Endodermal cell (in vitro differentiated cells): ENCODE measurements at regions not wholly inside any gene's neighbourhood (a gene's known extent, or its start where the extent isn't known, plus 50 kb on each side); places are given as distances from the start of the nearest gene placed in this dataset.

Source experiments
- DNase-seq: peaks from one replicate; pipeline ENCODE4 v3.0.0-alpha.2; 2017
- H3K27ac ChIP-seq: 2 replicates; pipeline ENCODE4 v1.5.1; 2013; ENCODE audit warnings: mild to moderate bottlenecking, low read depth, low read length, moderate library complexity
- H3K27me3 ChIP-seq: 2 replicates; pipeline ENCODE4 v1.6.1; 2013; ENCODE audit warnings: mild to moderate bottlenecking, low read length, moderate library complexity; ENCODE audit not compliant: insufficient read depth, control insufficient read depth, poor library complexity, severe bottlenecking
- H3K36me3 ChIP-seq: 2 replicates; pipeline ENCODE4 v1.7.0; 2013; ENCODE audit warnings: mild to moderate bottlenecking, low read length, moderate library complexity; ENCODE audit not compliant: control insufficient read depth, insufficient read depth
- H3K4me1 ChIP-seq: one replicate; pipeline ENCODE4 v1.7.0; 2013; ENCODE audit warnings: low read length; ENCODE audit not compliant: control insufficient read depth, insufficient read depth
- H3K4me3 ChIP-seq: 2 replicates; pipeline ENCODE4 v1.5.1; 2013; ENCODE audit warnings: mild to moderate bottlenecking, low read length, moderate library complexity
- H3K9ac ChIP-seq: 2 replicates; pipeline ENCODE4 v1.6.1; 2013; ENCODE audit warnings: mild to moderate bottlenecking, low read length, moderate library complexity; ENCODE audit not compliant: poor library complexity, severe bottlenecking; ENCODE audit errors: extremely low read depth
- H3K9me3 ChIP-seq: 2 replicates; pipeline ENCODE4 v1.6.1; 2013; ENCODE audit warnings: mild to moderate bottlenecking, low read length, moderate library complexity; ENCODE audit not compliant: control insufficient read depth
- H3K27ac Mint-ChIP-seq: 2 replicates; pipeline ENCODE4 v1.8.0; 2020; ENCODE audit warnings: mixed read lengths
- H3K27me3 Mint-ChIP-seq: 2 replicates; pipeline ENCODE4 v1.8.0; 2021; ENCODE audit warnings: mild to moderate bottlenecking, mixed read lengths; ENCODE audit not compliant: insufficient read depth
- H3K36me3 Mint-ChIP-seq: 2 replicates; pipeline ENCODE4 v1.8.0; 2020; ENCODE audit warnings: low read depth, mixed read lengths
- H3K4me1 Mint-ChIP-seq: 2 replicates; pipeline ENCODE4 v1.8.0; 2020; ENCODE audit warnings: mixed read lengths
- H3K4me3 Mint-ChIP-seq: 2 replicates; pipeline ENCODE4 v1.8.0; 2020; ENCODE audit warnings: mild to moderate bottlenecking, moderate library complexity, mixed read lengths
- H3K9me3 Mint-ChIP-seq: 2 replicates; pipeline ENCODE4 v1.8.0; 2020; ENCODE audit warnings: mild to moderate bottlenecking, mixed read lengths
- WGBS, 2 experiments: methylation state at CpG; one replicate each; pipeline versions ENCODE4 v1.1.5 to v1.1.7; 2013; ENCODE audit warnings: missing lambda C conversion rate in 2 of 2, mixed read lengths in 1 of 2; ENCODE audit not compliant: insufficient coverage in 1 of 2, insufficient read length in 1 of 2; 5-methylcytosine and 5-hydroxymethylcytosine counted together
- TF ChIP-seq, protein P1 (sequence below): fragments of 200-600 bp; sonication (generic); conservative IDR thresholded peaks from 2 replicates; pipeline ENCODE4 v1.5.0; 2021; ENCODE audit warnings: antibody characterized with exemption, mild to moderate bottlenecking

DNA sequence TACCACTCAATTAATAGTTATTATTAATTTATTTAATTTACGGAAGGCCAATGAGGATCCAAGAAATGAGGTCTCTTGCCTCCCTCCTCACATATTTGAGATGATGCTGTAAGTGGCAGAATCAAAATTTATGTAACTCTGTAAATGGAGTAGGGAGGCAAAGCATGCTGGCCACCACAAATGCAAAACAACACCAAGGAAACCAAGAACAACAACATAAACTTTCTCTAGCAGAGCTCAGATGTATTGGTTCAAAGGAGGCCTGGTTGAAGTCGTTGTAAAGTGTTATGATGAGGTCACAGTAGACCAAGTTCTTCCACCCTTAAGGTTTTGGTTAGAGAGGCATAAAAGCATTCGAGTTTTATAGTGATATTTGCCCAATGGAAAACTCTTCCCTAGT is 194.8 kb upstream of the FAT1 start:
- Histone ChIP-seq H3K27me3 (no peaks in the 10 kb centered on the region), H3K4me1 (no peaks in the 10 kb centered on the region), H3K4me3 (no peak overlapping the region), H3K36me3 (no peaks in the 10 kb centered on the region), H3K27ac (no peak overlapping the region), H3K9ac (no peak overlapping the region), H3K9me3 (no peaks in the 10 kb centered on the region)
- TF ChIP-seq, protein P1, sequence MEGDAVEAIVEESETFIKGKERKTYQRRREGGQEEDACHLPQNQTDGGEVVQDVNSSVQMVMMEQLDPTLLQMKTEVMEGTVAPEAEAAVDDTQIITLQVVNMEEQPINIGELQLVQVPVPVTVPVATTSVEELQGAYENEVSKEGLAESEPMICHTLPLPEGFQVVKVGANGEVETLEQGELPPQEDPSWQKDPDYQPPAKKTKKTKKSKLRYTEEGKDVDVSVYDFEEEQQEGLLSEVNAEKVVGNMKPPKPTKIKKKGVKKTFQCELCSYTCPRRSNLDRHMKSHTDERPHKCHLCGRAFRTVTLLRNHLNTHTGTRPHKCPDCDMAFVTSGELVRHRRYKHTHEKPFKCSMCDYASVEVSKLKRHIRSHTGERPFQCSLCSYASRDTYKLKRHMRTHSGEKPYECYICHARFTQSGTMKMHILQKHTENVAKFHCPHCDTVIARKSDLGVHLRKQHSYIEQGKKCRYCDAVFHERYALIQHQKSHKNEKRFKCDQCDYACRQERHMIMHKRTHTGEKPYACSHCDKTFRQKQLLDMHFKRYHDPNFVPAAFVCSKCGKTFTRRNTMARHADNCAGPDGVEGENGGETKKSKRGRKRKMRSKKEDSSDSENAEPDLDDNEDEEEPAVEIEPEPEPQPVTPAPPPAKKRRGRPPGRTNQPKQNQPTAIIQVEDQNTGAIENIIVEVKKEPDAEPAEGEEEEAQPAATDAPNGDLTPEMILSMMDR = no peak
- Mint-ChIP-seq H3K9me3 (no peaks in the 10 kb centered on the region), H3K36me3 (no peaks in the 10 kb centered on the region), H3K4me3 (no peak overlapping the region), H3K27me3 (no peaks in the 10 kb centered on the region), H3K27ac (no peak overlapping the region), H3K4me1 (no peaks in the 10 kb centered on the region)
- no peak for DNase-seq
- 95 to 100% methylated on average over 1 to 2 of the region's 3 CpGs for WGBS, 2 experiments

DNA sequence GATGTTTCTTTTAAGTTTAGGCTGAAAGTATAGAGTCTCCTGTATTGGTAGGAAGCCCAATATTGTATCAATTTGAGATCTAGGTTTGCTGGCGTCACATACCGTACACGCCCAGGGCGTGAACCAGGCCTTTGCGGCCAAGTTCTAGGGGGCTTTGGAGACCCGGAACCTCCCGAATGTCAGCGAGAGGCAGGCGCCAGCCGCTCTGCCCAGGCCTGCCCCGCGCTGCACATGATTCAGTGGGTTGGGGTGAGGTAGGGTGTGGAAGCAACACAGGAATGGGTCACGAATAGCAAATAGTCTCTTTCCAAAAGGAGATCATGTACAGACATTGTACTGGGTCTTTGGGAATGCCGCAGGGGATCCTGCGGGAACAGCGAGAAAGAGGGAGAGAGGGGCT is 195.7 kb upstream of the FAT1 start:
- TF ChIP-seq, protein P1 = no peak
- no peak overlapping the region for H3K9ac ChIP-seq
- DNase-seq = no peak
- no peaks in the 10 kb centered on the region for H3K36me3 ChIP-seq
- H3K4me3 ChIP-seq = no peak overlapping the region
- H3K4me3 Mint-ChIP-seq = no peak overlapping the region
- H3K27me3 Mint-ChIP-seq = no peaks in the 10 kb centered on the region
- H3K36me3 Mint-ChIP-seq = no peaks in the 10 kb centered on the region
- no peaks in the 10 kb centered on the region for H3K4me1 Mint-ChIP-seq
- H3K27me3 ChIP-seq = no peaks in the 10 kb centered on the region
- WGBS, 2 experiments = 97 to 98% methylated on average over 9 to 16 of the region's 16 CpGs
- H3K9me3 Mint-ChIP-seq = no peaks in the 10 kb centered on the region
- H3K27ac ChIP-seq = no peak overlapping the region
- no peak overlapping the region for H3K27ac Mint-ChIP-seq
- H3K9me3 ChIP-seq = no peaks in the 10 kb centered on the region
- H3K4me1 ChIP-seq = no peaks in the 10 kb centered on the region

DNA sequence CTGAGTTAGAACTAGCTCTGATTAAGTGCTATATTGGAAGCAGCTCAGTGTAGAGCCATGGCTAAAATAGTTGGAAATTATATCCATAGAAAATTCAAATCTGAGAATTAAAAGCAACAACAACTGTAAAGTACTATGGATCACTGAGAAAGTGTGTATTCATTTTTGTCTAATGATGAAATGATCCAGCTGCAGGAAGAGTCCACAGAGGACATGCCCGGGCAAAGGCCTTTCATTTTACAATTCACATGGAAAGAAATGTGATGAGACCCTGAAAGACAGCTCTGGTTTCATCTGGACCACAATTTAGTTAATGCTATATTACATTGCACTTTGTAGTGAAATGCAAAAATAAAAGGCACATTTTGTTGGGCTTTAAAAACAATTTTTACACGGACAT is 196.8 kb upstream of the FAT1 start:
- no peak overlapping the region for H3K9ac ChIP-seq
- no peak for DNase-seq
- TF ChIP-seq, protein P1 = no peak
- Mint-ChIP-seq H3K36me3 (no peaks in the 10 kb centered on the region), H3K27ac (no peak overlapping the region), H3K9me3 (no peaks in the 10 kb centered on the region), H3K4me1 (no peaks in the 10 kb centered on the region), H3K27me3 (no peaks in the 10 kb centered on the region), H3K4me3 (no peak overlapping the region)
- H3K27me3 ChIP-seq = no peaks in the 10 kb centered on the region
- no peaks in the 10 kb centered on the region for H3K9me3 ChIP-seq
- H3K4me1 ChIP-seq = no peaks in the 10 kb centered on the region
- WGBS, 2 experiments = 90 to 94% methylated on average over 2 of the region's 2 CpGs
- no peaks in the 10 kb centered on the region for H3K36me3 ChIP-seq
- H3K27ac ChIP-seq = no peak overlapping the region
- H3K4me3 ChIP-seq = no peak overlapping the region
